ENCODE measurements at regions not wholly inside any gene's neighbourhood (a gene's known extent, or its start where the extent isn't known, plus 50 kb on each side); places are given as distances from the start of the nearest gene placed in this dataset.
"Not testable (repeated sequence)": the region's sequence is repeated elsewhere in the genome, so short reads cannot be mapped to it uniquely, and the experiment has no call there.

- not testable (repeated sequence) for H3K27me3 ChIP-seq (ENCODE audit: low read length); H4K20me1 ChIP-seq (ENCODE audit: low read depth, low read length); H3K4me3 ChIP-seq (ENCODE audit: insufficient read depth, low read length, poor library complexity, severe bottlenecking); H3K9me3 ChIP-seq (ENCODE audit: insufficient read depth, low read length); H3K9me2 ChIP-seq (replicated peaks; ENCODE audit: insufficient read depth, low read length); H3K4me2 ChIP-seq (ENCODE audit: low read depth, low read length, poor library complexity, severe bottlenecking); H3K36me3 ChIP-seq (ENCODE audit: low read length); H2AFZ ChIP-seq (ENCODE audit: low read depth, low read length, severe bottlenecking); H3K9ac ChIP-seq (ENCODE audit: low read length); H3F3A ChIP-seq (ENCODE audit: insufficient read depth); H3K27ac ChIP-seq (ENCODE audit: low read depth, low read length); H3K79me2 ChIP-seq (ENCODE audit: insufficient read depth, low read length)
These were observed 207.5 kb downstream of the ADRA2C start for GRCh38 chr4:3973581-3974200.

- not testable (repeated sequence) for H3K27ac ChIP-seq (ENCODE audit: low read depth, low read length)
These were observed 217.4 kb downstream of the ADRA2C start for GRCh38 chr4:3983518-3984125.

GRCh38 chr4:3984796-3985195 is 218.6 kb downstream of the ADRA2C start:
- H2AFZ ChIP-seq (ENCODE audit: low read depth, low read length, severe bottlenecking); H3K79me2 ChIP-seq (ENCODE audit: insufficient read depth, low read length); H3K4me3 ChIP-seq (ENCODE audit: insufficient read depth, low read length, poor library complexity, severe bottlenecking); H3K4me2 ChIP-seq (ENCODE audit: low read depth, low read length, poor library complexity, severe bottlenecking); H3K27ac ChIP-seq (ENCODE audit: low read depth, low read length); H3K27me3 ChIP-seq (ENCODE audit: low read length); H3K9me2 ChIP-seq (replicated peaks; ENCODE audit: insufficient read depth, low read length); H4K20me1 ChIP-seq (ENCODE audit: low read depth, low read length); H3F3A ChIP-seq (ENCODE audit: insufficient read depth); H3K9me3 ChIP-seq (ENCODE audit: insufficient read depth, low read length); H3K9ac ChIP-seq (ENCODE audit: low read length); H3K36me3 ChIP-seq (ENCODE audit: low read length): not testable (repeated sequence)

More at GRCh38 chr4:3983518-3984125, 217.4 kb downstream of the ADRA2C start:
- H3K9ac ChIP-seq (ENCODE audit: low read length); H3K79me2 ChIP-seq (ENCODE audit: insufficient read depth, low read length); H3K4me3 ChIP-seq (ENCODE audit: insufficient read depth, low read length, poor library complexity, severe bottlenecking); H4K20me1 ChIP-seq (ENCODE audit: low read depth, low read length); H3K36me3 ChIP-seq (ENCODE audit: low read length); H3K27me3 ChIP-seq (ENCODE audit: low read length); H2AFZ ChIP-seq (ENCODE audit: low read depth, low read length, severe bottlenecking); H3K9me3 ChIP-seq (ENCODE audit: insufficient read depth, low read length); H3K4me2 ChIP-seq (ENCODE audit: low read depth, low read length, poor library complexity, severe bottlenecking); H3K9me2 ChIP-seq (replicated peaks; ENCODE audit: insufficient read depth, low read length); H3F3A ChIP-seq (ENCODE audit: insufficient read depth): not testable (repeated sequence)

- H3K9me3 ChIP-seq (ENCODE audit: insufficient read depth, low read length); H3K27me3 ChIP-seq (ENCODE audit: low read length); H2AFZ ChIP-seq (ENCODE audit: low read depth, low read length, severe bottlenecking); H3K4me2 ChIP-seq (ENCODE audit: low read depth, low read length, poor library complexity, severe bottlenecking); H3F3A ChIP-seq (ENCODE audit: insufficient read depth); H3K79me2 ChIP-seq (ENCODE audit: insufficient read depth, low read length); H3K4me3 ChIP-seq (ENCODE audit: insufficient read depth, low read length, poor library complexity, severe bottlenecking); H4K20me1 ChIP-seq (ENCODE audit: low read depth, low read length); H3K27ac ChIP-seq (ENCODE audit: low read depth, low read length); H3K9ac ChIP-seq (ENCODE audit: low read length); H3K9me2 ChIP-seq (replicated peaks; ENCODE audit: insufficient read depth, low read length); H3K36me3 ChIP-seq (ENCODE audit: low read length): not testable (repeated sequence)
These were observed 220.2 kb downstream of the ADRA2C start for GRCh38 chr4:3986412-3986811.

GRCh38 chr4:3997386-3997785 is 229.3 kb downstream of the OTOP1 start:
- not testable (repeated sequence) for H3K9ac ChIP-seq (ENCODE audit: low read length); H3K4me2 ChIP-seq (ENCODE audit: low read depth, low read length, poor library complexity, severe bottlenecking); H3K9me2 ChIP-seq (replicated peaks; ENCODE audit: insufficient read depth, low read length); H3K27me3 ChIP-seq (ENCODE audit: low read length); H2AFZ ChIP-seq (ENCODE audit: low read depth, low read length, severe bottlenecking); H3K9me3 ChIP-seq (ENCODE audit: insufficient read depth, low read length); H3K4me3 ChIP-seq (ENCODE audit: insufficient read depth, low read length, poor library complexity, severe bottlenecking); H4K20me1 ChIP-seq (ENCODE audit: low read depth, low read length); H3F3A ChIP-seq (ENCODE audit: insufficient read depth); H3K79me2 ChIP-seq (ENCODE audit: insufficient read depth, low read length); H3K36me3 ChIP-seq (ENCODE audit: low read length); H3K27ac ChIP-seq (ENCODE audit: low read depth, low read length)

GRCh38 chr4:4004036-4004435 is 222.7 kb downstream of the OTOP1 start:
- not testable (repeated sequence) for H3K9me3 ChIP-seq (ENCODE audit: insufficient read depth, low read length); H3K4me3 ChIP-seq (ENCODE audit: insufficient read depth, low read length, poor library complexity, severe bottlenecking); H3K9me2 ChIP-seq (replicated peaks; ENCODE audit: insufficient read depth, low read length); H3K27me3 ChIP-seq (ENCODE audit: low read length); H3F3A ChIP-seq (ENCODE audit: insufficient read depth); H4K20me1 ChIP-seq (ENCODE audit: low read depth, low read length); H3K9ac ChIP-seq (ENCODE audit: low read length); H3K79me2 ChIP-seq (ENCODE audit: insufficient read depth, low read length); H3K36me3 ChIP-seq (ENCODE audit: low read length); H3K4me2 ChIP-seq (ENCODE audit: low read depth, low read length, poor library complexity, severe bottlenecking); H3K27ac ChIP-seq (ENCODE audit: low read depth, low read length); H2AFZ ChIP-seq (ENCODE audit: low read depth, low read length, severe bottlenecking)

- H4K20me1 ChIP-seq (ENCODE audit: low read depth, low read length); H3K9ac ChIP-seq (ENCODE audit: low read length); H3K27ac ChIP-seq (ENCODE audit: low read depth, low read length); H3K4me3 ChIP-seq (ENCODE audit: insufficient read depth, low read length, poor library complexity, severe bottlenecking); H3K36me3 ChIP-seq (ENCODE audit: low read length); H2AFZ ChIP-seq (ENCODE audit: low read depth, low read length, severe bottlenecking); H3K9me3 ChIP-seq (ENCODE audit: insufficient read depth, low read length); H3K79me2 ChIP-seq (ENCODE audit: insufficient read depth, low read length); H3F3A ChIP-seq (ENCODE audit: insufficient read depth); H3K4me2 ChIP-seq (ENCODE audit: low read depth, low read length, poor library complexity, severe bottlenecking); H3K9me2 ChIP-seq (replicated peaks; ENCODE audit: insufficient read depth, low read length); H3K27me3 ChIP-seq (ENCODE audit: low read length): not testable (repeated sequence)
These were observed 222.0 kb downstream of the OTOP1 start for GRCh38 chr4:4004702-4005101.

GRCh38 chr4:4006356-4006755 is 220.4 kb downstream of the OTOP1 start:
- H3K36me3 ChIP-seq (ENCODE audit: low read length); H3K4me2 ChIP-seq (ENCODE audit: low read depth, low read length, poor library complexity, severe bottlenecking); H3K79me2 ChIP-seq (ENCODE audit: insufficient read depth, low read length); H3K9ac ChIP-seq (ENCODE audit: low read length); H3K27me3 ChIP-seq (ENCODE audit: low read length); H3K27ac ChIP-seq (ENCODE audit: low read depth, low read length); H4K20me1 ChIP-seq (ENCODE audit: low read depth, low read length); H3K4me3 ChIP-seq (ENCODE audit: insufficient read depth, low read length, poor library complexity, severe bottlenecking); H3K9me3 ChIP-seq (ENCODE audit: insufficient read depth, low read length); H3F3A ChIP-seq (ENCODE audit: insufficient read depth); H2AFZ ChIP-seq (ENCODE audit: low read depth, low read length, severe bottlenecking); H3K9me2 ChIP-seq (replicated peaks; ENCODE audit: insufficient read depth, low read length): not testable (repeated sequence)
